Panc1 (cell line): ENCODE measurements at regions not wholly inside any gene's neighbourhood (a gene's known extent, or its start where the extent isn't known, plus 50 kb on each side); places are given as distances from the start of the nearest gene placed in this dataset.

Source experiments
- SIN3A ChIP-seq: IDR thresholded peaks from 2 replicates; pipeline ENCODE4 v1.6.1; 2012; ENCODE audit warnings: low read depth, mild to moderate bottlenecking, low read length, moderate library complexity, borderline replicate concordance; ENCODE audit not compliant: insufficient read depth
- TCF7L2 ChIP-seq: IDR thresholded peaks from 2 replicates; pipeline ENCODE4 v1.6.1; 2011; ENCODE audit warnings: mild to moderate bottlenecking, low read depth, low read length, inconsistent platforms

- TF ChIP-seq SIN3A (no peak), TCF7L2 (no peak)
These were observed 693.6 kb upstream of the MAP3K7 start for GRCh38 chr6:91280494-91280830.
